ENCODE measurements at regions not wholly inside any gene's neighbourhood (a gene's known extent, or its start where the extent isn't known, plus 50 kb on each side); places are given as distances from the start of the nearest gene placed in this dataset.

GRCh38 chr13:73633817-73634460 is 500.3 kb downstream of the KLF12 start:
- no peak for DNase-seq (ENCODE audit: low read depth)
- H3K4me3 ChIP-seq (ENCODE audit: control insufficient read depth, low read depth, low read length), result no peak overlapping the region
- TF ChIP-seq, protein P1, sequence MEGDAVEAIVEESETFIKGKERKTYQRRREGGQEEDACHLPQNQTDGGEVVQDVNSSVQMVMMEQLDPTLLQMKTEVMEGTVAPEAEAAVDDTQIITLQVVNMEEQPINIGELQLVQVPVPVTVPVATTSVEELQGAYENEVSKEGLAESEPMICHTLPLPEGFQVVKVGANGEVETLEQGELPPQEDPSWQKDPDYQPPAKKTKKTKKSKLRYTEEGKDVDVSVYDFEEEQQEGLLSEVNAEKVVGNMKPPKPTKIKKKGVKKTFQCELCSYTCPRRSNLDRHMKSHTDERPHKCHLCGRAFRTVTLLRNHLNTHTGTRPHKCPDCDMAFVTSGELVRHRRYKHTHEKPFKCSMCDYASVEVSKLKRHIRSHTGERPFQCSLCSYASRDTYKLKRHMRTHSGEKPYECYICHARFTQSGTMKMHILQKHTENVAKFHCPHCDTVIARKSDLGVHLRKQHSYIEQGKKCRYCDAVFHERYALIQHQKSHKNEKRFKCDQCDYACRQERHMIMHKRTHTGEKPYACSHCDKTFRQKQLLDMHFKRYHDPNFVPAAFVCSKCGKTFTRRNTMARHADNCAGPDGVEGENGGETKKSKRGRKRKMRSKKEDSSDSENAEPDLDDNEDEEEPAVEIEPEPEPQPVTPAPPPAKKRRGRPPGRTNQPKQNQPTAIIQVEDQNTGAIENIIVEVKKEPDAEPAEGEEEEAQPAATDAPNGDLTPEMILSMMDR (IDR thresholded peaks at IDR 0.05; ENCODE audit: control insufficient read depth, insufficient read depth, low read depth, low read length, missing control alignments), result no peak

GRCh38 chr13:73631411-73631810 is 502.8 kb downstream of the KLF12 start:
- TF ChIP-seq, protein P1 (IDR thresholded peaks at IDR 0.05; ENCODE audit: control insufficient read depth, insufficient read depth, low read depth, low read length, missing control alignments), result no peak
- H3K4me3 ChIP-seq (ENCODE audit: control insufficient read depth, low read depth, low read length), result no peak overlapping the region
- no peak for DNase-seq (ENCODE audit: low read depth)

GRCh38 chr13:73625562-73626339 is 508.5 kb downstream of the KLF12 start:
- H3K4me3 ChIP-seq (ENCODE audit: control insufficient read depth, low read depth, low read length), result no peak overlapping the region
- no peak for DNase-seq (ENCODE audit: low read depth)
- TF ChIP-seq, protein P1 (IDR thresholded peaks at IDR 0.05; ENCODE audit: control insufficient read depth, insufficient read depth, low read depth, low read length, missing control alignments), result no peak

- TF ChIP-seq, protein P1 (IDR thresholded peaks at IDR 0.05; ENCODE audit: control insufficient read depth, insufficient read depth, low read depth, low read length, missing control alignments), result no peak
- DNase-seq (ENCODE audit: low read depth), result no peak
- H3K4me3 ChIP-seq (ENCODE audit: control insufficient read depth, low read depth, low read length), result no peak overlapping the region
Measured at GRCh38 chr13:73623281-73623680, 510.9 kb downstream of the KLF12 start.

DNA sequence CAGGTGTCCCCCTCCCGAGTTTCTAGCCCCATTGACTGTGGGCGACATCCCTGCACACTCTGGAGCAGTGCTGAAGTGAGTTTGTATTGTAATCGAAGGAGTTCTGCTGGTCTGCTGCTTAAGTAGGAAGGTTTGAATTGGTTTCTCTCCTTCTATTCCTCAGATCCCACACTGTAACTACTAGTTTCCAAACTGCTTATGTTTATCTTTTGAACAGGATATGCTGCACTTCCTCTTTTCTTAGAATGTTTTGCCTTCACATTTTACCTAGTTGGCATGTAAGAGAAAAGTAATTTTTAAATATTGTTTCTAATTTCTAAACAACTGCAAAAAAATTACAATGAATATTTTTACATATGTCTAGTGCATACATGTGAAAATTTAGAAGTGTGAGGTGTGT is 511.8 kb downstream of the KLF12 start:
- no peak overlapping the region for H3K4me3 ChIP-seq (ENCODE audit: control insufficient read depth, low read depth, low read length)
- DNase-seq (ENCODE audit: low read depth), result no peak
- TF ChIP-seq, protein P1 (IDR thresholded peaks at IDR 0.05; ENCODE audit: control insufficient read depth, insufficient read depth, low read depth, low read length, missing control alignments), result no peak

- no peak overlapping the region for H3K4me3 ChIP-seq (ENCODE audit: control insufficient read depth, low read depth, low read length)
- DNase-seq (ENCODE audit: low read depth), result no peak
- TF ChIP-seq, protein P1 (IDR thresholded peaks at IDR 0.05; ENCODE audit: control insufficient read depth, insufficient read depth, low read depth, low read length, missing control alignments), result no peak
Measured at GRCh38 chr13:73618275-73618865, 515.8 kb downstream of the KLF12 start.
